Activated CD4-positive, alpha-beta T cell treated with anti-CD3 and anti-CD28 coated beads for 36 hours (primary cell): ENCODE measurements at regions not wholly inside any gene's neighbourhood (a gene's known extent, or its start where the extent isn't known, plus 50 kb on each side); places are given as distances from the start of the nearest gene placed in this dataset.

Experiments used
- ATAC-seq: fragments of 200-7000 bp; cut with Tn5 transposase; one replicate; pipeline ENCODE4 v1.10.0; 2021; ENCODE audit warnings: mild to moderate bottlenecking, moderate library complexity
- CTCF ChIA-PET: fragments of 350-600 bp; sonication (Branson Sonifier 250); formaldehyde crosslinking; loops from one replicate; lab custom pipeline; 2021; ENCODE audit warnings: antibody characterized with exemption; lab: Charles Lee
- POLR2A ChIA-PET: fragments of 350-600 bp; sonication (Branson Sonifier 250); formaldehyde crosslinking; loops from one replicate; lab custom pipeline; 2021; ENCODE audit warnings: antibody characterized with exemption, inconsistent platforms; lab: Charles Lee
- DNase-seq: peaks from one replicate; pipeline ENCODE4 v3.0.0-alpha.2; 2020
- H3K27ac Mint-ChIP-seq: one replicate; pipeline ENCODE4 v1.8.0; 2021; ENCODE audit warnings: mixed read lengths
- H3K27me3 Mint-ChIP-seq: one replicate; pipeline ENCODE4 v1.8.0; 2021; ENCODE audit warnings: mixed read lengths
- H3K36me3 Mint-ChIP-seq: one replicate; pipeline ENCODE4 v1.8.0; 2021; ENCODE audit warnings: low read depth, mixed read lengths
- H3K4me1 Mint-ChIP-seq: one replicate; pipeline ENCODE4 v1.8.0; 2021; ENCODE audit warnings: mixed read lengths
- H3K4me3 Mint-ChIP-seq: one replicate; pipeline ENCODE4 v1.8.0; 2021; ENCODE audit warnings: mild to moderate bottlenecking, moderate library complexity, mixed read lengths
- H3K9me3 Mint-ChIP-seq: one replicate; pipeline ENCODE4 v1.8.0; 2021; ENCODE audit warnings: low read depth, mixed read lengths
- intact Hi-C, 2 experiments: fragments of 100-400 bp; cut with DNase I in 1 of 2; cut with micrococcal nuclease in 1 of 2; formaldehyde crosslinking; loops; one replicate each; pipeline versions ENCODE4 v1.14.2 to v1.15.1; 2022 to 2024; cut with DNase I, micrococcal nuclease

- no peak for DNase-seq
- no peak for ATAC-seq
- H3K36me3 Mint-ChIP-seq, result peaks cover 19% of the 10 kb centered on the region
- POLR2A ChIA-PET, result interaction anchor here (1.9 kb wide), 1 partner anchor 44 kb away, joined by 7 read pairs; no protein-coding TSS in a partner anchor
- peaks cover 8% of the 10 kb centered on the region for H3K9me3 Mint-ChIP-seq
- peak overlapping the region; percentile 95 for H3K27ac Mint-ChIP-seq
- peaks cover 86% of the 10 kb centered on the region for H3K4me1 Mint-ChIP-seq
- CTCF ChIA-PET, result interaction anchor here (0.6 to 1.6 kb wide), 4 partner anchors 9 to 25 kb away, joined by 3 to 6 read pairs (median 4); no protein-coding TSS in a partner anchor
- H3K4me3 Mint-ChIP-seq, result no peak overlapping the region
- H3K27me3 Mint-ChIP-seq, result no peaks in the 10 kb centered on the region
- intact Hi-C loops, result loop anchor here (2.0 to 10.0 kb wide), 7 partner anchors 44 to 966 kb away; no protein-coding TSS in a partner anchor
These were observed 1045.6 kb downstream of the BCL11B start for GRCh38 chr14:98226411-98226810.

- ChIA-PET CTCF (interaction anchor here (0.6 to 1.6 kb wide), 6 partner anchors 9 to 58 kb away, joined by 3 to 6 read pairs (median 4); no protein-coding TSS in a partner anchor), POLR2A (interaction anchor here (0.9 to 1.9 kb wide), 4 partner anchors 38 to 58 kb away, joined by 4 to 7 read pairs (median 4); no protein-coding TSS in a partner anchor)
- H3K4me3 Mint-ChIP-seq, result peak overlapping the region; percentile 45
- peak; percentile 70 for ATAC-seq
- peaks cover 19% of the 10 kb centered on the region for H3K36me3 Mint-ChIP-seq
- H3K27me3 Mint-ChIP-seq, result no peaks in the 10 kb centered on the region
- DNase-seq, result peak; percentile 75
- peaks cover 8% of the 10 kb centered on the region for H3K9me3 Mint-ChIP-seq
- intact Hi-C loops, result loop anchor here (2.0 to 10.0 kb wide), 7 partner anchors 44 to 965 kb away; no protein-coding TSS in a partner anchor
- H3K27ac Mint-ChIP-seq, result peak overlapping the region; percentile 95
- H3K4me1 Mint-ChIP-seq, result peaks cover 88% of the 10 kb centered on the region
These were observed 1044.8 kb downstream of the BCL11B start for GRCh38 chr14:98227000-98227726.

GRCh38 chr14:98227727-98228111 lies 1044.3 kb downstream of the BCL11B start:
- Mint-ChIP-seq H3K36me3 (peaks cover 19% of the 10 kb centered on the region), H3K27me3 (no peaks in the 10 kb centered on the region), H3K27ac (peak overlapping the region; percentile 95), H3K9me3 (peaks cover 8% of the 10 kb centered on the region), H3K4me3 (peak overlapping the region; percentile 45), H3K4me1 (peaks cover 86% of the 10 kb centered on the region)
- DNase-seq, result no peak
- POLR2A ChIA-PET, result interaction anchor here (0.6 to 1.9 kb wide), 5 partner anchors 38 to 86 kb away, joined by 3 to 7 read pairs (median 4); no protein-coding TSS in a partner anchor
- intact Hi-C loops, result loop anchor here (2.0 to 10.0 kb wide), 7 partner anchors 45 to 965 kb away; no protein-coding TSS in a partner anchor
- CTCF ChIA-PET, result interaction anchor here (0.8 to 1.6 kb wide), 4 partner anchors 8 to 58 kb away, joined by 3 to 6 read pairs (median 4); no protein-coding TSS in a partner anchor
- ATAC-seq, result no peak

GRCh38 chr14:98229656-98230366 lies 1042.2 kb downstream of the BCL11B start:
- Mint-ChIP-seq H3K4me1 (peaks cover 89% of the 10 kb centered on the region), H3K36me3 (peaks cover 24% of the 10 kb centered on the region), H3K4me3 (peak overlapping the region; percentile 73), H3K27ac (peak overlapping the region; percentile 98), H3K27me3 (no peaks in the 10 kb centered on the region), H3K9me3 (peaks cover 10% of the 10 kb centered on the region)
- ChIA-PET CTCF (interaction anchor here (0.9 to 2.2 kb wide), 11 partner anchors 9 to 252 kb away, joined by 3 to 9 read pairs (median 4); no protein-coding TSS in a partner anchor), POLR2A (interaction anchor here (0.6 to 1.8 kb wide), 2 partner anchors 61 to 144 kb away, joined by 3 to 9 read pairs; no protein-coding TSS in a partner anchor)
- DNase-seq (peak; percentile 32), ATAC-seq (no peak)
- intact Hi-C loops, result loop anchor here (5.0 to 10.0 kb wide), 9 partner anchors 93 to 962 kb away; no protein-coding TSS in a partner anchor

GRCh38 chr14:98230411-98230810 lies 1041.6 kb downstream of the BCL11B start:
- peaks cover 24% of the 10 kb centered on the region for H3K36me3 Mint-ChIP-seq
- ATAC-seq, result no peak
- H3K9me3 Mint-ChIP-seq, result peaks cover 4% of the 10 kb centered on the region
- H3K27me3 Mint-ChIP-seq, result no peaks in the 10 kb centered on the region
- H3K4me1 Mint-ChIP-seq, result peaks cover 89% of the 10 kb centered on the region
- H3K4me3 Mint-ChIP-seq, result peak overlapping the region; percentile 73
- no peak for DNase-seq
- H3K27ac Mint-ChIP-seq, result peak overlapping the region; percentile 98
- intact Hi-C loops, result loop anchor here (5.0 to 10.0 kb wide), 4 partner anchors 253 to 773 kb away; no protein-coding TSS in a partner anchor
- POLR2A ChIA-PET, result interaction anchor here (1.8 kb wide), 1 partner anchor 61 kb away, joined by 9 read pairs; no protein-coding TSS in a partner anchor
- CTCF ChIA-PET, result interaction anchor here (0.8 to 2.2 kb wide), 10 partner anchors 18 to 253 kb away, joined by 3 to 9 read pairs (median 4); no protein-coding TSS in a partner anchor

- ATAC-seq (no peak), DNase-seq (no peak)
- ChIA-PET POLR2A (interaction anchor here (0.6 kb wide), 1 partner anchor 1317 kb away, joined by 3 read pairs; no protein-coding TSS in a partner anchor), CTCF (interaction anchor here (0.8 to 2.2 kb wide), 3 partner anchors 21 to 62 kb away, joined by 3 to 9 read pairs (median 4); no protein-coding TSS in a partner anchor)
- Mint-ChIP-seq H3K36me3 (peaks cover 19% of the 10 kb centered on the region), H3K4me3 (no peak overlapping the region), H3K4me1 (peaks cover 85% of the 10 kb centered on the region), H3K27ac (peak overlapping the region; percentile 98), H3K27me3 (no peaks in the 10 kb centered on the region), H3K9me3 (peaks cover 4% of the 10 kb centered on the region)
- intact Hi-C loops, result loop anchor here (5.0 to 10.0 kb wide), 4 partner anchors 254 to 774 kb away; no protein-coding TSS in a partner anchor
These were observed 1040.8 kb downstream of the BCL11B start for GRCh38 chr14:98231210-98231609.

- H3K4me1 Mint-ChIP-seq, result peaks cover 75% of the 10 kb centered on the region
- CTCF ChIA-PET, result interaction anchor here (0.7 to 1.2 kb wide), 2 partner anchors 32 to 117 kb away, joined by 3 read pairs; no protein-coding TSS in a partner anchor
- peak overlapping the region; percentile 82 for H3K27ac Mint-ChIP-seq
- DNase-seq (no peak), ATAC-seq (no peak)
- intact Hi-C loops, result loop anchor here (1.0 to 10.0 kb wide), 7 partner anchors 14 to 776 kb away; no protein-coding TSS in a partner anchor
- no peak overlapping the region for H3K4me3 Mint-ChIP-seq
- H3K27me3 Mint-ChIP-seq, result no peaks in the 10 kb centered on the region
- peaks cover 5% of the 10 kb centered on the region for H3K9me3 Mint-ChIP-seq
- peaks cover 19% of the 10 kb centered on the region for H3K36me3 Mint-ChIP-seq
- POLR2A ChIA-PET, result no interaction called here
These were observed 1038.3 kb downstream of the BCL11B start for GRCh38 chr14:98233656-98234055.

GRCh38 chr14:98234208-98234607 lies 1037.8 kb downstream of the BCL11B start:
- no peaks in the 10 kb centered on the region for H3K27me3 Mint-ChIP-seq
- CTCF ChIA-PET, result interaction anchor here (0.7 kb wide), 1 partner anchor 195 kb away, joined by 3 read pairs; no protein-coding TSS in a partner anchor
- no peak overlapping the region for H3K4me3 Mint-ChIP-seq
- DNase-seq (peak; percentile 69), ATAC-seq (peak; percentile 95)
- POLR2A ChIA-PET, result interaction anchor here (0.7 kb wide), 1 partner anchor 116 kb away, joined by 3 read pairs; no protein-coding TSS in a partner anchor
- peak overlapping the region; percentile 82 for H3K27ac Mint-ChIP-seq
- intact Hi-C loops, result loop anchor here (1.0 to 10.0 kb wide), 7 partner anchors 15 to 777 kb away; no protein-coding TSS in a partner anchor
- peaks cover 19% of the 10 kb centered on the region for H3K36me3 Mint-ChIP-seq
- peaks cover 76% of the 10 kb centered on the region for H3K4me1 Mint-ChIP-seq
- H3K9me3 Mint-ChIP-seq, result peaks cover 5% of the 10 kb centered on the region

- Mint-ChIP-seq H3K36me3 (peaks cover 12% of the 10 kb centered on the region), H3K27ac (peak overlapping the region; percentile 53), H3K4me3 (no peak overlapping the region), H3K9me3 (peaks cover 5% of the 10 kb centered on the region), H3K4me1 (peaks cover 61% of the 10 kb centered on the region), H3K27me3 (no peaks in the 10 kb centered on the region)
- CTCF ChIA-PET, result interaction anchor here (0.7 to 1.5 kb wide), 2 partner anchors 9 to 1034 kb away, joined by 3 to 6 read pairs; no protein-coding TSS in a partner anchor
- no peak for ATAC-seq
- POLR2A ChIA-PET, result no interaction called here
- no peak for DNase-seq
- intact Hi-C loops, result loop anchor here in 1 of 2 experiments (10.0 kb wide), 1 partner anchor 458 kb away; no protein-coding TSS in a partner anchor
These were observed 1035.7 kb downstream of the BCL11B start for GRCh38 chr14:98236314-98236713.

- DNase-seq, result no peak
- Mint-ChIP-seq H3K27me3 (no peaks in the 10 kb centered on the region), H3K4me1 (peaks cover 51% of the 10 kb centered on the region), H3K27ac (peak overlapping the region; percentile 21), H3K9me3 (peaks cover 5% of the 10 kb centered on the region), H3K4me3 (no peak overlapping the region), H3K36me3 (peaks cover 12% of the 10 kb centered on the region)
- CTCF ChIA-PET, result interaction anchor here (0.7 to 1.0 kb wide), 2 partner anchors 124 to 153 kb away, joined by 3 to 5 read pairs; no protein-coding TSS in a partner anchor
- ATAC-seq, result no peak
- POLR2A ChIA-PET, result interaction anchor here (0.6 kb wide), 1 partner anchor 99 kb away, joined by 3 read pairs; no protein-coding TSS in a partner anchor
- intact Hi-C loops, result loop anchor here in 1 of 2 experiments (10.0 kb wide), 1 partner anchor 457 kb away; no protein-coding TSS in a partner anchor
These were observed 1034.1 kb downstream of the BCL11B start for GRCh38 chr14:98237939-98238338.
